SU-DHL-6 (cell line): ENCODE measurements at regions not wholly inside any gene's neighbourhood (a gene's known extent, or its start where the extent isn't known, plus 50 kb on each side); places are given as distances from the start of the nearest gene placed in this dataset.

Experiments used
- H2AFZ ChIP-seq: fragments of 200-600 bp; sonication (generic); 2 replicates; pipeline ENCODE4 v1.6.1; 2014; ENCODE audit warnings: low read depth, mild to moderate bottlenecking, moderate library complexity, mixed read lengths, antibody characterized with exemption, low read length; ENCODE audit not compliant: severe bottlenecking
- H3F3A ChIP-seq: fragments of 200-600 bp; shearing (Covaris generic); 2 replicates; pipeline ENCODE4 v1.6.0; 2016; ENCODE audit warnings: antibody characterized with exemption, mild to moderate bottlenecking; ENCODE audit not compliant: insufficient read depth
- H3K27ac ChIP-seq: fragments of 200-600 bp; sonication (generic); 2 replicates; pipeline ENCODE4 v1.5.1; 2016; ENCODE audit warnings: low read depth, mild to moderate bottlenecking, low read length, moderate library complexity, mixed read lengths
- H3K27me3 ChIP-seq: fragments of 200-600 bp; sonication (generic), shearing (Covaris generic); 2 replicates; pipeline ENCODE4 v1.6.0; 2014; ENCODE audit warnings: mild to moderate bottlenecking, low read length
- H3K36me3 ChIP-seq: fragments of 200-600 bp; sonication (generic); 2 replicates; pipeline ENCODE4 v1.6.1; 2014; ENCODE audit warnings: mild to moderate bottlenecking, low read length, mixed read lengths
- H3K4me2 ChIP-seq: fragments of 300-600, 200-600 bp; shearing (Covaris generic), sonication (generic); 2 replicates; pipeline ENCODE4 v1.6.0; 2014; ENCODE audit warnings: low read length, low read depth, mild to moderate bottlenecking; ENCODE audit not compliant: poor library complexity, severe bottlenecking
- H3K4me3 ChIP-seq: fragments of 200-600 bp; sonication (generic); 2 replicates; pipeline ENCODE4 v1.5.1; 2014; ENCODE audit warnings: antibody characterized with exemption, low read length, mild to moderate bottlenecking, mixed read lengths; ENCODE audit not compliant: insufficient read depth, poor library complexity, severe bottlenecking
- H3K79me2 ChIP-seq: fragments of 200-600 bp; sonication (generic); 2 replicates; pipeline ENCODE4 v1.6.1; 2014; ENCODE audit warnings: mild to moderate bottlenecking, low read length, moderate library complexity; ENCODE audit not compliant: insufficient read depth
- H3K9ac ChIP-seq: fragments of 200-600 bp; sonication (generic); 2 replicates; pipeline ENCODE4 v1.7.0; 2014; ENCODE audit warnings: mild to moderate bottlenecking, low read length
- H3K9me2 ChIP-seq: fragments of 200-600 bp; sonication (generic); replicated peaks from 2 replicates; pipeline ENCODE4 v1.6.1; 2014; ENCODE audit warnings: low read length; ENCODE audit not compliant: insufficient read depth
- H3K9me3 ChIP-seq: fragments of 200-600 bp; sonication (generic); 2 replicates; pipeline ENCODE4 v1.6.1; 2014; ENCODE audit warnings: low read length, mixed read lengths; ENCODE audit not compliant: insufficient read depth
- H4K20me1 ChIP-seq: fragments of 200-600 bp; sonication (generic); 2 replicates; pipeline ENCODE4 v1.6.1; 2014; ENCODE audit warnings: low read depth, mild to moderate bottlenecking, antibody characterized with exemption, low read length, moderate library complexity, mixed read lengths
- EZH2phosphoT487 ChIP-seq: fragments of 200-600 bp; sonication (generic), shearing (Covaris generic); conservative IDR thresholded peaks from 2 replicates; pipeline ENCODE4 v1.6.1; 2018; ENCODE audit warnings: mild to moderate bottlenecking, antibody characterized with exemption, low read length, moderate library complexity, mixed read lengths
- TF ChIP-seq, protein P1 (sequence below): fragments of 200-600 bp; sonication (generic); IDR thresholded peaks from one replicate; pipeline ENCODE4 v1.5.1; 2017; ENCODE audit warnings: antibody characterized with exemption, mild to moderate bottlenecking, low read length, moderate library complexity; ENCODE audit not compliant: insufficient read depth, poor library complexity, severe bottlenecking

DNA sequence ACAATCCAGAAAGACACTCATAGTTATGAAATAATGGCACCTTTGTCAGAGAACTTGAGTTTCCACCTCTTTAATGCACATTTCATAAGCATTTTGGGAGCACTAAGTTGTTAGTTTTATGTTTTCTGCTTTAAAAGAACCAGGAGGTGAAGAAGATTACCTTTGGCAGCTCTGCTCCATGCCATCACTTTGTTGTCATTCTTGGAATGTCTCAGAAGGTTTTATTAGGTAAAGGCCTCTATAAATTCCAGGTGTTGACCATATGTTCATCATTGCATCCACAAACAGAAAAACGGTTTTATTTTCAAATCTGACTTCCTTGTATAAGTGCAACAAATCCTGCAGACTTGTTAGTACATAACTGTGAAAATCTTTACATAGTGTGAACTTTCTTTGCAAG lies 424.8 kb downstream of the MDFIC start:
- no peaks in the 10 kb centered on the region for H4K20me1 ChIP-seq
- H3K4me3 ChIP-seq = no peak overlapping the region
- no peaks in the 10 kb centered on the region for H3K9me3 ChIP-seq
- H3K27me3 ChIP-seq = no peaks in the 10 kb centered on the region
- no peak overlapping the region for H3K4me2 ChIP-seq
- H3F3A ChIP-seq = no peaks in the 10 kb centered on the region
- TF ChIP-seq, protein P1, sequence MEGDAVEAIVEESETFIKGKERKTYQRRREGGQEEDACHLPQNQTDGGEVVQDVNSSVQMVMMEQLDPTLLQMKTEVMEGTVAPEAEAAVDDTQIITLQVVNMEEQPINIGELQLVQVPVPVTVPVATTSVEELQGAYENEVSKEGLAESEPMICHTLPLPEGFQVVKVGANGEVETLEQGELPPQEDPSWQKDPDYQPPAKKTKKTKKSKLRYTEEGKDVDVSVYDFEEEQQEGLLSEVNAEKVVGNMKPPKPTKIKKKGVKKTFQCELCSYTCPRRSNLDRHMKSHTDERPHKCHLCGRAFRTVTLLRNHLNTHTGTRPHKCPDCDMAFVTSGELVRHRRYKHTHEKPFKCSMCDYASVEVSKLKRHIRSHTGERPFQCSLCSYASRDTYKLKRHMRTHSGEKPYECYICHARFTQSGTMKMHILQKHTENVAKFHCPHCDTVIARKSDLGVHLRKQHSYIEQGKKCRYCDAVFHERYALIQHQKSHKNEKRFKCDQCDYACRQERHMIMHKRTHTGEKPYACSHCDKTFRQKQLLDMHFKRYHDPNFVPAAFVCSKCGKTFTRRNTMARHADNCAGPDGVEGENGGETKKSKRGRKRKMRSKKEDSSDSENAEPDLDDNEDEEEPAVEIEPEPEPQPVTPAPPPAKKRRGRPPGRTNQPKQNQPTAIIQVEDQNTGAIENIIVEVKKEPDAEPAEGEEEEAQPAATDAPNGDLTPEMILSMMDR = no peak
- no peak for TF ChIP-seq EZH2phosphoT487
- H3K79me2 ChIP-seq = no peaks in the 10 kb centered on the region
- H2AFZ ChIP-seq = no peak overlapping the region
- no peaks in the 10 kb centered on the region for H3K36me3 ChIP-seq
- no peaks in the 10 kb centered on the region for H3K9me2 ChIP-seq
- no peak overlapping the region for H3K9ac ChIP-seq
- no peak overlapping the region for H3K27ac ChIP-seq

DNA sequence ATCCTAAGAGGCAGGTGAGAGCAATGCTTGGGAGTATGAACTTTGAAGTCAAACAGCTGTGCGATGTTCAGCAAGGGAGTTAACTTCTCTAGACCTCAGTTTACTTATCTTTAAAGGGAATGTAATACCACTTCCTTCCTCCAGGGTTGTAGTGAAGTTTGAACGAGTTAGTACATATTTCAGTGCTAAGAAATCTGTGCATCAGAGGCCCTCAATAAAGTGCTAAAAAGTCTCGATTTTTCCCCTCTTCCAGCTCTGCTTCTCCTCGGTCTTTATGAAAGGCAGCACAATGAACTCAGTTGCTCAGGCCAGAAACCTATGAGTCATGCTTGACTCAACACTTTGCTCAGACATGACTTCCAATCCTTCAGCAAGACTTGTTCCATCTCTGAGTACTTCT lies 418.9 kb downstream of the MDFIC start:
- no peaks in the 10 kb centered on the region for H3K36me3 ChIP-seq
- H4K20me1 ChIP-seq = no peaks in the 10 kb centered on the region
- no peak overlapping the region for H3K9ac ChIP-seq
- no peaks in the 10 kb centered on the region for H3K79me2 ChIP-seq
- no peaks in the 10 kb centered on the region for H3F3A ChIP-seq
- H3K9me3 ChIP-seq = no peaks in the 10 kb centered on the region
- no peaks in the 10 kb centered on the region for H3K9me2 ChIP-seq
- no peak overlapping the region for H3K27ac ChIP-seq
- H2AFZ ChIP-seq = no peak overlapping the region
- no peak overlapping the region for H3K4me2 ChIP-seq
- H3K4me3 ChIP-seq = no peak overlapping the region
- no peaks in the 10 kb centered on the region for H3K27me3 ChIP-seq
- no peak for TF ChIP-seq EZH2phosphoT487
- TF ChIP-seq, protein P1 = no peak

DNA sequence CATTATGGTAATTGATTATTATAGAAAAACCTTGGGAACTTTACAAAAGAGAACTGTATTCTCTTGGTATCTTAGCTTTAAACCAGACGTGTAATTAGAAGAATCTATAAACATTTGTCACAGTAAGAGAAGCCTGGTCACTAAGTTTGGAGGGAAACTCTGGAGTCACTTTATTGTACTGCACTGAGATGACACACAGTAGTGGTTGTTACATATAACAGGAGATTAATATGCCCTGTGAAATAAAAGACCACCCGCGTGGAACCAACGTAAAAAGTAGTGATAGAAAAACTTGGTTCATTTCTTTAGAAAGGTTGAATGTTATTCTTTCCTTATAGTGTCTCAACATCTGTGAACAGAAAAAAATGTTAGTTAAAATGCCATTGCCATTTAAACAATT lies 416.1 kb downstream of the MDFIC start:
- Histone ChIP-seq H3K36me3 (no peaks in the 10 kb centered on the region), H3K9ac (no peak overlapping the region), H3K4me3 (no peak overlapping the region), H3K9me3 (no peaks in the 10 kb centered on the region), H3K9me2 (no peaks in the 10 kb centered on the region), H2AFZ (no peak overlapping the region), H3K79me2 (no peaks in the 10 kb centered on the region), H3F3A (no peaks in the 10 kb centered on the region), H3K27me3 (no peaks in the 10 kb centered on the region), H4K20me1 (no peaks in the 10 kb centered on the region), H3K4me2 (no peak overlapping the region), H3K27ac (no peak overlapping the region)
- no peak for TF ChIP-seq EZH2phosphoT487
- TF ChIP-seq, protein P1 = no peak

DNA sequence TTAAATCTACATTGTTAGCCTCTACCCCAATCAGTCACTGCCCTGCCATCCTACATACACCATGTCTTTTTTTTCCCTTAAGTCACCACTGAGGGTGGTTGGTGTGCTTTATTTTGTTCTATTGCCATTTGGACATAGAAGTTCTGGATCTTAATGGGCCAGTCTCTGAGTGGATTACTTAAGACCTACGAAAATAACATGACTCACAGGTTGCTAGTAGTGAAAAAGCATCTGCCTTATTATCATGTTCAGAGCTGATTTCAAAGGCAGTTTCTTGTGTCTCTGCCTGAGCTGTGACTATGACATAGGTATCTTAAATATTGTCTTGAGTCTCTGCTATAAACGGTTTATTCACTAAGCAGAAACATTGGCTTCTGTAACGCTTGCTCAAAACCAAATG lies 410.8 kb downstream of the MDFIC start:
- H3K9ac ChIP-seq = no peak overlapping the region
- no peaks in the 10 kb centered on the region for H3K9me2 ChIP-seq
- H3K4me2 ChIP-seq = no peak overlapping the region
- H3K4me3 ChIP-seq = no peak overlapping the region
- TF ChIP-seq EZH2phosphoT487 = no peak
- TF ChIP-seq, protein P1 = no peak
- no peak overlapping the region for H2AFZ ChIP-seq
- H3K27me3 ChIP-seq = no peaks in the 10 kb centered on the region
- H3K9me3 ChIP-seq = no peaks in the 10 kb centered on the region
- H3K27ac ChIP-seq = no peak overlapping the region
- no peaks in the 10 kb centered on the region for H3F3A ChIP-seq
- no peaks in the 10 kb centered on the region for H3K79me2 ChIP-seq
- H4K20me1 ChIP-seq = no peaks in the 10 kb centered on the region
- H3K36me3 ChIP-seq = no peaks in the 10 kb centered on the region
